D721Med (cell line): ENCODE measurements at regions not wholly inside any gene's neighbourhood (a gene's known extent, or its start where the extent isn't known, plus 50 kb on each side); places are given as distances from the start of the nearest gene placed in this dataset.

ENCODE experiments used
- DNase-seq: peaks from one replicate; pipeline ENCODE4 v3.0.0; 2011; ENCODE audit warnings: low spot score; ENCODE audit not compliant: insufficient read length
- FAIRE-seq: peaks from 2 replicates; lab custom pipeline; 2011; peaks lifted over from hg19 to GRCh38; lab: Jason Lieb, UNC
- TF ChIP-seq, protein P1 (sequence below): IDR thresholded peaks from 2 replicates; pipeline ENCODE4 v1.5.1; 2012; ENCODE audit warnings: mild to moderate bottlenecking, control low read depth; ENCODE audit not compliant: insufficient read depth; ENCODE audit errors: missing control alignments

DNA sequence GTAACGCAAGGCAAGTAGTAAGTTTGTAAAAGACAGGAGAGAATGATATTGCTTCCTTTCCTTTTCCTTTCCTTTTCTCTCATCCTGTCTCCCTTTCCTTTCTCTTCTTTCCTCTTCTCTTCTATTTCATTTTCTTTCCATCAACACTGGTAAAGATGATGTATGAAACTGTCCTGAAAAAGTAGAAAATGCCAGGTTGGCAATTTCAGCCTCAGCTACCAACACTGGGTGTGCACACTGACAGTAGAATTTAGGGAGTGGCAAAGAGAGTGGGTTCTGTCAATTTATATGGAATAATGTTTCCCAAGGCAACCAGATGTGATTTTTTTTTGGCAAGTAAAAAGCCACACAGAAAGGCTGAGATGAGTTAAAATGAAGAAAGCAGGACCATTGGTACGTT is 155.7 kb upstream of the ZRANB2 start:
- no peak for DNase-seq
- TF ChIP-seq, protein P1, sequence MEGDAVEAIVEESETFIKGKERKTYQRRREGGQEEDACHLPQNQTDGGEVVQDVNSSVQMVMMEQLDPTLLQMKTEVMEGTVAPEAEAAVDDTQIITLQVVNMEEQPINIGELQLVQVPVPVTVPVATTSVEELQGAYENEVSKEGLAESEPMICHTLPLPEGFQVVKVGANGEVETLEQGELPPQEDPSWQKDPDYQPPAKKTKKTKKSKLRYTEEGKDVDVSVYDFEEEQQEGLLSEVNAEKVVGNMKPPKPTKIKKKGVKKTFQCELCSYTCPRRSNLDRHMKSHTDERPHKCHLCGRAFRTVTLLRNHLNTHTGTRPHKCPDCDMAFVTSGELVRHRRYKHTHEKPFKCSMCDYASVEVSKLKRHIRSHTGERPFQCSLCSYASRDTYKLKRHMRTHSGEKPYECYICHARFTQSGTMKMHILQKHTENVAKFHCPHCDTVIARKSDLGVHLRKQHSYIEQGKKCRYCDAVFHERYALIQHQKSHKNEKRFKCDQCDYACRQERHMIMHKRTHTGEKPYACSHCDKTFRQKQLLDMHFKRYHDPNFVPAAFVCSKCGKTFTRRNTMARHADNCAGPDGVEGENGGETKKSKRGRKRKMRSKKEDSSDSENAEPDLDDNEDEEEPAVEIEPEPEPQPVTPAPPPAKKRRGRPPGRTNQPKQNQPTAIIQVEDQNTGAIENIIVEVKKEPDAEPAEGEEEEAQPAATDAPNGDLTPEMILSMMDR, result no peak
- FAIRE-seq, result no peak

DNA sequence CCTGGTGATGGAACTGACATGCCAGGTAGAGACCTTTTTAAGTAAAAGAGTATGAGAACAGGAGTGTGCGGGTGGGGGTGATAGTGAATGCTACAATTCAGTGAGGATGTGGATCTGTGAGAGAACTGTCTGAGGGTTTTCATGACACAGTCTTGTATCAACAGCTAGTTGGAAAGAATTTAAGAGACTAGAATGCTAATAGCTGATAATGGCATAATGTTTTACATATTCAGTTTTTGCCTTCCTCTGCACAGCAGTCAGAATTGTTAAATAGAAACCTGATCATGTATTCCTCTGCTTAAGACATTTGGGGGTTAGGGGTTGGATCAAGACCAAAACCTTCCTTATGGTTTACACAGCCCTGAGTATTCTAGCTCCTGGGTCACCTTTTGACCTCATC is 152.8 kb upstream of the ZRANB2 start:
- TF ChIP-seq, protein P1, result no peak
- FAIRE-seq (no peak), DNase-seq (no peak)

DNA sequence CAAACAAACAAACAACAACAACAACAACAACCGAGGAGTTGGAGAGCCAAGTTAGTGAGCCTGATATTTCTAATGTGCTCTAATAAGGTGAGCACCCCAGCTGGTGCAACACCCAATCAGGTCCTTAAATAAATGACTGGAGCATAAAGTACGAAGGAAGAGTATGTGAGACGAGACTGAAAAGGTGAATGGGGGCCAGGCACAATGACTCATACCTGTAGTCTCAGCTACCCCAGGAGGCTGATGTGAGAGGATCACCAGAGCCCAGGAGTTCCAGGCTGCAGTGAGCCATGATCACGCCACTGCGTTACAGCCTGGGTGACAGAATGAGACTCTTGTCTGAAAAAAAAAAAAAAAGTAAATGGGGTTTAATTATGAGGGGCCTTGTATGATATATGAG is 152.0 kb upstream of the ZRANB2 start:
- TF ChIP-seq, protein P1, result no peak
- no peak for DNase-seq
- FAIRE-seq, result no peak

DNA sequence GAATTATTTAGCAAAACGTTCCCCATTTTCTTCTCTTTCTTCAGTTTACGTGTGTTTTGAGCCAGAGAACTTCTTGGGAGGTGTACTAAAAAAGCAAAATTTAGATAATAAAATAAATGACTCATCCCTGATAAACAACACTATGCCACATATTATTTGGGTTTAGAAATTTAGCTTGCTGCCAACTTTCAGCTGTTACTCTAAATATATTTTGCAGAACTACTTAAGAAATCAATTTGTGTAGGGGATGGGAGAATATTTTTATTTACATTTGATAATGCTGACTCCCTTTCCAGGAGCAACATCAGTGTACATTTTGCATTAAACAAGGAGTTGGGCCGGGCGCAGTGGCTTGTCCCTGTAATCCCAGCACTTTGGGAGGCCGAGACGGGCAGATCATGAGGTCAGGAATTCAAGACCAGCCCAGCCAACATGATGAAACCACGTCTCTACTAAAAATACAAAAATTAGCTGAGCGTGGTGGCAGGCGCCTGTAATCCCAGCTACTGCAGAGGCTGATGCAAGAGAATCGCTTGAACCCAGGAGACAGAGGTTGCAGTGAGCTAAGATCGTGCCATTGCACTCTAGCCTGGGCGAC is 151.4 kb upstream of the ZRANB2 start:
- FAIRE-seq (no peak), DNase-seq (no peak)
- TF ChIP-seq, protein P1, result no peak

DNA sequence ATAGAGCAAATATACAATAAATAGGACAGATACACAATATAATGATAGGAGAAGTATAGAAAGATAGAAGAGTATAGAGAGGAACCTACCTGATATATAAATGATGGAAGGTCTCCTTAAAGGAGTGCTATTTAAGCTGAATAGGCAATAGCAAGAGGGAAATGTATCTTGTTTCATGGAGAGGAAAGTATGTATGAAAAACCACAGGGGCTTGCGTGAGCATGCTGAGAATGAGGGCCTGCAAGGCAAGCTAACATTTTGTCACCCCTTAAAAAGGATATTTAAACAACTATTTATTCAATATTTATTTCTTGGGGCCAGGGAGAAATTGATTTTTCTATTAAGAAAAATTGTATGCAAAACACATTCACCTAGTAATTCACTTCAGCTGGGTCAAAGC is 150.9 kb upstream of the ZRANB2 start:
- TF ChIP-seq, protein P1, result no peak
- FAIRE-seq, result no peak
- DNase-seq, result no peak

DNA sequence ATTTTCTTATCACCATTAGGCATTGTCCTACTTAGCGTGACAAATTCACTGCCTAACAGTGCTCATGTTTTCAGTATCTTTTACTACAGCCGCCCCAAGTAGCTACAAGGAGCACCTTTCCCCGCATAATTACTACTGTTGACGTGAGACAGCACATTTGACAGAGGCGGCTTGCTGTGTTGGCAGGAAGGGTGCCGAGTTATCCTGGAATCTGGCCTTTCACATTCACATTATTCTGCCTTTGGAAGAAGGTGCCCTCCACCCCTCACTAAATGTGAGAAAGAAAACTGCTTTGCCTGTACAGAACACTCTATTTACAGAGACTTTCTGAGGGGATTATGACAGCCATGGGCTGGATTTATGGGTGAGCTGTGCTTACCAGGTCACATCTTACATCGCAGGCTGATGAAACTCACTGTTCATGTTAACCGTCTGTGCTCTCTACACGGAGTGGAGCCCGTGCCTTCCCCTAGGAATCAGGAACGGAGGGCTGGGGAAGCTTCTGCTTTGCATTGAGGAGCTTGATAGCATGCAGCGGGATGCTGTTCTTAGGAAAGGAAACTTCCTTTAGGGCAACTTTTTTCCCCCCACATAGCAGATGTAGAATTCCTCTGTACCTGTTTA is 148.0 kb upstream of the ZRANB2 start:
- DNase-seq, result no peak
- TF ChIP-seq, protein P1, result no peak
- FAIRE-seq, result no peak

DNA sequence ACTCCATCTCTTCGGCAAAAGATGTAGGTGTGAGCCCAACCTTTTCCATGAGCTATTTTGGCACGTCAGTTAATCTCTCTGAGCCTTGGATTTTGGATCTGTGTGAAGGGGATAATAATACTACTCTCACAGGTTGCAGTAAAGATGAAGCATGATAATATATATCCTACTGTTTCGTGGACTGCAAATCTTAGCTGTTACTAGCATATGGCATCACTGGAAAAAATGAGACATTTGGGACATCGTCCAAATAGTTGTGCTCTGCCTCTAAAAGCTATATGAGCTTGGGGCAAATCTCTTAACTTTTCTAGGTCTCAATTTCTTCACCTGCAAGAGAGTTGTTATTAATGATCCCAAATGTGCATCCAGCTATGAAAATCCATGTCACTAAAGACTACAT is 147.4 kb upstream of the ZRANB2 start:
- DNase-seq, result no peak
- no peak for FAIRE-seq
- TF ChIP-seq, protein P1, result no peak
